Adrenal gland (tissue), 9 donors: ENCODE measurements at regions not wholly inside any gene's neighbourhood (a gene's known extent, or its start where the extent isn't known, plus 50 kb on each side); places are given as distances from the start of the nearest gene placed in this dataset.

Experiments used
- DNase-seq, 7 donors: peaks; one replicate each; pipeline ENCODE4 v3.0.0-alpha.2; 2019 to 2020
- H3K27ac ChIP-seq, 5 donors: fragments of 200-600 bp; sonication (generic) in 4 of 5; 1 replicate in 3 of 5; 2 replicates in 2 of 5; pipeline versions ENCODE4 v1.5.1 to v1.8.0; 2016 to 2020; ENCODE audit warnings: mild to moderate bottlenecking in 1 of 5
- H3K27me3 ChIP-seq: fragments of 200-600 bp; 2 replicates; pipeline ENCODE4 v1.8.0; 2021
- H3K36me3 ChIP-seq, 2 donors: fragments of 200-600 bp; replicated peaks in 1 of 2; 1 replicate in 1 of 2; 2 replicates in 1 of 2; pipeline versions ENCODE4 v1.5.1 to v1.8.0; 2018 to 2022
- H3K4me1 ChIP-seq, 2 donors: fragments of 200-600 bp; replicated peaks in 1 of 2; 1 replicate in 1 of 2; 2 replicates in 1 of 2; pipeline versions ENCODE4 v1.5.1 to v1.8.0; 2018 to 2021
- H3K4me3 ChIP-seq, 4 donors: fragments of 200-600 bp; sonication (generic) in 3 of 4; one replicate each; pipeline ENCODE4 v1.5.1; 2016 to 2018
- H3K9me3 ChIP-seq, 3 donors: fragments of 200-600 bp; sonication (generic) in 1 of 3; replicated peaks in 1 of 3; 1 replicate in 2 of 3; 2 replicates in 1 of 3; pipeline versions ENCODE4 v1.5.1 to v1.8.0; 2016 to 2021
- CTCF ChIP-seq, 6 experiments: fragments of 450-650 bp in 4 of 6; fragments of 200-600 bp in 2 of 6; sonication (generic) in 1 of 6; IDR thresholded peaks; 1 replicate in 5 of 6; 2 replicates in 1 of 6; pipeline versions ENCODE4 v1.5.1 to v1.8.0; 2016 to 2021; ENCODE audit warnings: antibody characterized with exemption in 6 of 6, mild to moderate bottlenecking in 2 of 6, moderate library complexity in 1 of 6
- POLR2A ChIP-seq, 2 donors: fragments of 450-650 bp; IDR thresholded peaks; one replicate each; pipeline ENCODE4 v1.6.1; 2017; ENCODE audit warnings: antibody characterized with exemption in 2 of 2, mild to moderate bottlenecking in 2 of 2, moderate library complexity in 1 of 2
- WGBS, 4 donors: extraction: QIAGEN DNeasy Blood & Tissue Kit in 2 of 4; methylation state at CpG; one replicate each; pipeline versions ENCODE4 v1.1.5 to v1.1.7; 2013 to 2017; 5-methylcytosine and 5-hydroxymethylcytosine counted together
- intact Hi-C, 2 donors: fragments of 100-400 bp; cut with DNase I; formaldehyde crosslinking; loops; one replicate each; pipeline versions ENCODE4 v1.14.1 to v1.15.0; 2022 to 2023
- donor health status: healthy with polysubstance abuse.
- donor health status: Bipolar disorder and iron deficiency.
- donor health status: DM: yes; HTN: yes; CAD: no.
- donor health status: DM: no; HTN: no; CAD: no.
- donor health status: DM: no; HTN: no; CAD: no.

- DNase-seq = no peak
- Histone ChIP-seq H3K4me3 (no peak overlapping the region), H3K27ac (no peak overlapping the region), H3K27me3 (no peaks in the 10 kb centered on the region), H3K4me1 (no peaks in the 10 kb centered on the region), H3K9me3 (no peaks in the 10 kb centered on the region), H3K36me3 (no peaks in the 10 kb centered on the region)
- intact Hi-C loops = no loop called here
- TF ChIP-seq POLR2A (IDR thresholded peaks at IDR 0.05) = no peak
- no peak for TF ChIP-seq CTCF (IDR thresholded peaks at IDR 0.05)
- 85 to 91% (median 88%) methylated on average over 8 of the region's 8 CpGs for WGBS, 4 donors
Measured at GRCh38 chr19:31532034-31532433, 182.8 kb upstream of the TSHZ3 start.

GRCh38 chr19:31533114-31533513 lies 183.9 kb upstream of the TSHZ3 start:
- 86 to 97% (median 92%) methylated on average over 3 of the region's 3 CpGs for WGBS, 4 donors
- H3K9me3 ChIP-seq = no peaks in the 10 kb centered on the region
- DNase-seq = no peak
- H3K27ac ChIP-seq = no peak overlapping the region
- H3K36me3 ChIP-seq = no peaks in the 10 kb centered on the region
- intact Hi-C loops = no loop called here
- no peaks in the 10 kb centered on the region for H3K27me3 ChIP-seq
- TF ChIP-seq POLR2A (IDR thresholded peaks at IDR 0.05) (no peak), CTCF (IDR thresholded peaks at IDR 0.05) (no peak)
- H3K4me3 ChIP-seq = no peak overlapping the region
- no peaks in the 10 kb centered on the region for H3K4me1 ChIP-seq

- DNase-seq = no peak
- Histone ChIP-seq H3K36me3 (no peaks in the 10 kb centered on the region), H3K27ac (no peak overlapping the region), H3K27me3 (no peaks in the 10 kb centered on the region), H3K4me1 (no peaks in the 10 kb centered on the region), H3K4me3 (no peak overlapping the region), H3K9me3 (no peaks in the 10 kb centered on the region)
- intact Hi-C loops = no loop called here
- no peak for TF ChIP-seq POLR2A (IDR thresholded peaks at IDR 0.05)
- no peak for TF ChIP-seq CTCF (IDR thresholded peaks at IDR 0.05)
Measured at GRCh38 chr19:31534231-31534630, 185.0 kb upstream of the TSHZ3 start.

- Histone ChIP-seq H3K36me3 (no peaks in the 10 kb centered on the region), H3K9me3 (no peaks in the 10 kb centered on the region), H3K27ac (no peak overlapping the region), H3K27me3 (no peaks in the 10 kb centered on the region), H3K4me1 (no peaks in the 10 kb centered on the region), H3K4me3 (no peak overlapping the region)
- 85 to 88% (median 88%) methylated on average over 17 of the region's 17 CpGs for WGBS, 4 donors
- no peak for DNase-seq
- intact Hi-C loops = no loop called here
- no peak for TF ChIP-seq CTCF (IDR thresholded peaks at IDR 0.05)
- TF ChIP-seq POLR2A (IDR thresholded peaks at IDR 0.05) = no peak
Measured at GRCh38 chr19:31534786-31535657, 185.8 kb upstream of the TSHZ3 start.
